Ishikawa (cell line): ENCODE measurements at regions not wholly inside any gene's neighbourhood (a gene's known extent, or its start where the extent isn't known, plus 50 kb on each side); places are given as distances from the start of the nearest gene placed in this dataset.

ENCODE experiments used
- CEBPB ChIP-seq: IDR thresholded peaks from 2 replicates; pipeline ENCODE4 v1.6.1; 2012
- CREB1 ChIP-seq: IDR thresholded peaks from 2 replicates; pipeline ENCODE4 v1.6.1; 2012; ENCODE audit warnings: low read depth
- EGR1 ChIP-seq: IDR thresholded peaks from 2 replicates; pipeline ENCODE4 v1.6.1; 2012
- EP300 ChIP-seq: IDR thresholded peaks from 2 replicates; pipeline ENCODE4 v1.6.1; 2012; ENCODE audit warnings: borderline replicate concordance
- FOXM1 ChIP-seq: IDR thresholded peaks from 2 replicates; pipeline ENCODE4 v1.6.1; 2012; ENCODE audit warnings: low read depth, borderline replicate concordance
- MAX ChIP-seq: IDR thresholded peaks from 2 replicates; pipeline ENCODE4 v1.6.1; 2012
- NFIC ChIP-seq: IDR thresholded peaks from 2 replicates; pipeline ENCODE4 v1.6.1; 2012
- RAD21 ChIP-seq: IDR thresholded peaks from 2 replicates; pipeline ENCODE4 v1.6.1; 2012; ENCODE audit warnings: low read depth
- REST ChIP-seq: IDR thresholded peaks from 2 replicates; pipeline ENCODE4 v1.6.1; 2012; ENCODE audit warnings: low read depth, mild to moderate bottlenecking
- TAF1 ChIP-seq: IDR thresholded peaks from 2 replicates; pipeline ENCODE4 v1.6.1; 2012; ENCODE audit warnings: low read depth, mild to moderate bottlenecking
- TCF12 ChIP-seq: IDR thresholded peaks from 2 replicates; pipeline ENCODE4 v1.6.1; 2012; ENCODE audit warnings: low read depth
- TEAD4 ChIP-seq: IDR thresholded peaks from 2 replicates; pipeline ENCODE4 v1.6.1; 2012
- USF1 ChIP-seq: IDR thresholded peaks from 2 replicates; pipeline ENCODE4 v1.6.1; 2012
- YY1 ChIP-seq: IDR thresholded peaks from 2 replicates; pipeline ENCODE4 v1.6.1; 2012; ENCODE audit warnings: low read depth
- ZBTB7A ChIP-seq: IDR thresholded peaks from 2 replicates; pipeline ENCODE4 v1.6.1; 2012; ENCODE audit warnings: low read depth

GRCh38 chr2:16561676-16562075 lies 104.0 kb downstream of the CYRIA start:
- no peak for TF ChIP-seq USF1
- no peak for TF ChIP-seq ZBTB7A
- TF ChIP-seq FOXM1: no peak
- TF ChIP-seq REST: no peak
- TF ChIP-seq MAX: no peak
- TF ChIP-seq CEBPB: no peak
- no peak for TF ChIP-seq NFIC
- TF ChIP-seq TEAD4: no peak
- TF ChIP-seq CREB1: no peak
- TF ChIP-seq TAF1: no peak

- TF ChIP-seq NFIC (no peak), ZBTB7A (no peak), EGR1 (no peak), TCF12 (no peak), FOXM1 (no peak), TEAD4 (no peak), RAD21 (no peak), CREB1 (no peak), REST (no peak), USF1 (no peak), MAX (no peak)
Observed at GRCh38 chr2:16561251-16561650, 104.4 kb downstream of the CYRIA start.

GRCh38 chr2:16559278-16560067 lies 106.2 kb downstream of the CYRIA start:
- TF ChIP-seq CEBPB (no peak), ZBTB7A (no peak), EGR1 (no peak), TCF12 (no peak), CREB1 (no peak), TAF1 (no peak), NFIC (no peak)

- no peak for TF ChIP-seq RAD21
- TF ChIP-seq TAF1: no peak
- no peak for TF ChIP-seq ZBTB7A
- TF ChIP-seq TEAD4: no peak
- no peak for TF ChIP-seq TCF12
- no peak for TF ChIP-seq CEBPB
- TF ChIP-seq FOXM1: no peak
- TF ChIP-seq CREB1: no peak
- TF ChIP-seq EP300: no peak
- no peak for TF ChIP-seq YY1
- TF ChIP-seq REST: no peak
- TF ChIP-seq NFIC: no peak
- no peak for TF ChIP-seq USF1
- no peak for TF ChIP-seq MAX
- TF ChIP-seq EGR1: no peak
Observed at GRCh38 chr2:16554060-16554583, 111.5 kb downstream of the CYRIA start.
